Upper lobe of right lung (tissue), 1 donor: ENCODE measurements at regions not wholly inside any gene's neighbourhood (a gene's known extent, or its start where the extent isn't known, plus 50 kb on each side); places are given as distances from the start of the nearest gene placed in this dataset.

ENCODE experiments used
- ATAC-seq: fragments of 200-7000 bp; cut with Tn5 transposase; one replicate; pipeline ENCODE4 v1.9.1; 2020; ENCODE audit warnings: mild to moderate bottlenecking, moderate library complexity
- DNase-seq: peaks from one replicate; pipeline ENCODE4 v3.0.0-alpha.2; 2020
- H3K27ac ChIP-seq: fragments of 200-600 bp; one replicate; pipeline ENCODE4 v1.8.0; 2022
- H3K27me3 ChIP-seq: fragments of 200-600 bp; one replicate; pipeline ENCODE4 v1.8.0; 2022; ENCODE audit warnings: mild to moderate bottlenecking
- H3K36me3 ChIP-seq: fragments of 200-600 bp; one replicate; pipeline ENCODE4 v1.8.0; 2022
- H3K4me1 ChIP-seq: fragments of 200-600 bp; one replicate; pipeline ENCODE4 v1.8.0; 2022
- H3K4me3 ChIP-seq: fragments of 200-600 bp; one replicate; pipeline ENCODE4 v1.8.0; 2022; ENCODE audit warnings: mild to moderate bottlenecking
- H3K9me3 ChIP-seq: fragments of 200-600 bp; one replicate; pipeline ENCODE4 v1.8.0; 2022
- intact Hi-C: fragments of 100-400 bp; cut with DNase I; formaldehyde crosslinking; loops from one replicate; pipeline ENCODE4 v1.11.0; 2022
- TF ChIP-seq, protein P1 (sequence below): fragments of 200-600 bp; IDR thresholded peaks from one replicate; pipeline ENCODE4 v1.8.0; 2022; ENCODE audit warnings: antibody characterized with exemption
- donor health status: DM: no; HTN: yes; CAD: no; lungs with severe emphysema.

DNA sequence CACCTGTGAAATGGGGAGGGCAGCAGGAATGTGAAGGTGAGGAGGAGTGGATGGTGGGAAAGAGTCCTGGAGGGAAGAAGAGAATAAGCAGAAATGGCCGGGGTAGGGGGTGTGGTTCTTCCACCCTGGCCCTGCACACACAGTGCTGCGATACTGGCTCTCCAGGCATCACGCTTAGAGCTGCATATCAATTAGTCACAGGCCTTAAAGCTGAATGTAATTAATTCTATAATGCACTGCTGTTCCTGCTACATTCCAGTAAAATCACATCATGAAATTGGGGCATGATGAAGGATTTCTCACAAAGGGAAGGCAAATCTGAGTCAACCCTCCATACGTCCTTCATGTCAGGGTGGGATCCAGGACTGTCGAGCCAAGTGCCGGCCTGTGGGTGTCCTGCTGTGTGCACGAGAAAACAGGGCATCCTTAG is 566.1 kb downstream of the BCL11B start:
- TF ChIP-seq, protein P1, sequence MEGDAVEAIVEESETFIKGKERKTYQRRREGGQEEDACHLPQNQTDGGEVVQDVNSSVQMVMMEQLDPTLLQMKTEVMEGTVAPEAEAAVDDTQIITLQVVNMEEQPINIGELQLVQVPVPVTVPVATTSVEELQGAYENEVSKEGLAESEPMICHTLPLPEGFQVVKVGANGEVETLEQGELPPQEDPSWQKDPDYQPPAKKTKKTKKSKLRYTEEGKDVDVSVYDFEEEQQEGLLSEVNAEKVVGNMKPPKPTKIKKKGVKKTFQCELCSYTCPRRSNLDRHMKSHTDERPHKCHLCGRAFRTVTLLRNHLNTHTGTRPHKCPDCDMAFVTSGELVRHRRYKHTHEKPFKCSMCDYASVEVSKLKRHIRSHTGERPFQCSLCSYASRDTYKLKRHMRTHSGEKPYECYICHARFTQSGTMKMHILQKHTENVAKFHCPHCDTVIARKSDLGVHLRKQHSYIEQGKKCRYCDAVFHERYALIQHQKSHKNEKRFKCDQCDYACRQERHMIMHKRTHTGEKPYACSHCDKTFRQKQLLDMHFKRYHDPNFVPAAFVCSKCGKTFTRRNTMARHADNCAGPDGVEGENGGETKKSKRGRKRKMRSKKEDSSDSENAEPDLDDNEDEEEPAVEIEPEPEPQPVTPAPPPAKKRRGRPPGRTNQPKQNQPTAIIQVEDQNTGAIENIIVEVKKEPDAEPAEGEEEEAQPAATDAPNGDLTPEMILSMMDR = no peak
- Histone ChIP-seq H3K27ac (no peak overlapping the region), H3K4me1 (no peaks in the 10 kb centered on the region), H3K9me3 (no peaks in the 10 kb centered on the region), H3K27me3 (no peaks in the 10 kb centered on the region), H3K36me3 (no peaks in the 10 kb centered on the region), H3K4me3 (no peak overlapping the region)
- intact Hi-C loops = no loop called here
- DNase-seq (no peak), ATAC-seq (no peak)

DNA sequence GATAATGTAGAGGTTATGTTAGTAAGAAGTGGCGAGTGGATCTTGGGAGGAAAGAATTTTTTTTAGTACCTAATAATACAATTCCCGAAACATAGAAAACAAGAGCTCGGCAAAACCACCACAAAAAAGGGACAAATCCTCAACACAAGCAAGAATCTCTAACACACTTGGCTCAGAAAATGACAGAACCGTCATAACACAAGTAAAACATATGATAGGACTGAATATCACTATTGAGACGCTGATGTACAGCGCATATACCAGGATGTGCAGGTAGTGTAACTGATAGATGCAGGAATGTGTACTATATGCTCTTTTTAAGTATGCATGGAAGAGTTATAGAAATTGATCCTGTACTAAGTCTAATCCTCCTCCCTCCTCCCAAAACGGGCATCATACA is 564.5 kb downstream of the BCL11B start:
- no peak overlapping the region for H3K27ac ChIP-seq
- TF ChIP-seq, protein P1 = no peak
- H3K4me3 ChIP-seq = no peak overlapping the region
- H3K27me3 ChIP-seq = peaks cover 4% of the 10 kb centered on the region
- intact Hi-C loops = no loop called here
- DNase-seq (no peak), ATAC-seq (no peak)
- no peaks in the 10 kb centered on the region for H3K4me1 ChIP-seq
- H3K36me3 ChIP-seq = no peaks in the 10 kb centered on the region
- no peaks in the 10 kb centered on the region for H3K9me3 ChIP-seq

DNA sequence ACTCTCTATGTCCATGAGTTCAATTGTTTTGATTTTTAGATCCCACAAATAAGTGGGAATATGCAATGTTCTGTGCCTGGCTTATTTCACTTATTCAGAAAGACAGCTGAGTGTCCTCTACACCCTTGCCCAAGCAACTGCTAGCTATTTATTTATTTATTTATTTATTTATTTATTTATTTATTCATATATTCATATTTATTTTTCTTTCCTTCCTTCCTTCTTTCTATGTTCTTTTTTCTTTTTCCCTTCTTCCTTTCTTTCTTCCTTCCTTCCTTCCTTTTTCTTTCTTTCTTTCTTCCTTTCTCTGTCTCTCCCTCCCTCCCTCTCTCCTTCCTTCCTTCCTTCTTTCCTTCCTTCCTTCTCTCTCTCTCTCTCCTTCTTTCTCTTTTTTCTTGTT is 563.4 kb downstream of the BCL11B start:
- no peaks in the 10 kb centered on the region for H3K36me3 ChIP-seq
- no peak for DNase-seq
- intact Hi-C loops = no loop called here

DNA sequence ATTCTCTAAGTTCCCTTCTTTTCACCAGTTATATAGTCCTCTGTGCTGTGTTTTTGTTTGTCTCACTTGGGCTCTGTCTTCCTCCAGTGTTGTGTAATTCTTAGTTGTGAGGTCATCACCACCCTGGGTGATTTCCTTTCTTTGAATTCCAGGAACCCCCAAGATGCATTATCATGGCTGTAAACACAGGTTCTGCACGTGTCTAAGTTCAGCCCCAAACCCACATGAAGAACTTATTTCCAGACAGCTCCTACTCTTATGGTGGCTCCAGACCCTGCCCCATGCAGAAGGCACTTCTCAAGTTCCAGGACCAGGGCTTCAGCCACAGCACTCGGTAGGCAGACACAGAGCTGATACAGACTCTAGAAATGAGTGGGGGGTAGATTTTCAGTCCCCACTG is 560.5 kb downstream of the BCL11B start:
- Histone ChIP-seq H3K36me3 (no peaks in the 10 kb centered on the region), H3K27ac (no peak overlapping the region), H3K4me1 (no peaks in the 10 kb centered on the region), H3K4me3 (no peak overlapping the region), H3K27me3 (peaks cover 4% of the 10 kb centered on the region), H3K9me3 (no peaks in the 10 kb centered on the region)
- TF ChIP-seq, protein P1 = no peak
- ATAC-seq = no peak
- intact Hi-C loops = no loop called here
- DNase-seq = no peak

More for the DNA sequence above, 563.4 kb downstream of the BCL11B start:
- Histone ChIP-seq H3K4me1 (no peaks in the 10 kb centered on the region), H3K9me3 (no peaks in the 10 kb centered on the region), H3K4me3 (no peak overlapping the region), H3K27ac (no peak overlapping the region), H3K27me3 (peaks cover 4% of the 10 kb centered on the region)
- no peak for ATAC-seq
- TF ChIP-seq, protein P1 = no peak

DNA sequence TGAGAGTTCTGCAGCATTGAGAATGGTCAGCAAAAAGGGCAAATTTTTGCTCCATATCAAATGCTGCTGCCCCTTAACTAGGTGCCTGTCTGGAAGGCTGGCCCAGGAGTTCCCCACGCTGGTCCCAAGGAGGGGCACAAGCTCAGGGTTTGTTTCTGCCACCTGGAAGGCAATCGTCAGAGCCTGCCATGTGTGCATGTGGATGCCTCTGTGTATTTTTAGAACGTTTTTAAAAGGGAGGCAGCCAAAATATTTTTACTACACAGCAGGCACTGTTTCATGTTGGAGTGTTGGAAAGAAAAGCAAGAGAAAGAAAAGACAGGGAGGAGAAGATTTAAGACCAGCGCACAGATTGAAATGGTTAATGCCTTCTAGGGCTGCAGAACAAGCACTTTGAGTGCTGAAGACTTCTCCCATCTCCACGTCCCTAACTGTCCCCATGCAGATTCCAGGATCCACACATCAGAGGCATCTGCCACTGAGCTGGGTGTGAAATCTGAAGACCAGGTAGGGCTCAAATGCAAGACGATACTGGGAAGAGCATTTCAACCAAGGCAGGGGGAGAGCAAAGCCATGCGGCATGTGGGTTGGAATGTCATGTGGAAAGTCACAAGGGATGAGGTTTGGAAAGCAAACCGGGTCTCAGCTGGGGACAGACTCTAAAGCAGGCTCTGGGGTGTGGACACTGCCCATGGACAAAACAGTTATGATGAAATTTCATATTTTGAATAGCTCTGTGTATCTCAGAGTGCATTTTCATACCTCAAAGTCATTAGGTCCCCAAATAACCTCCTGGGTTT is 557.2 kb downstream of the BCL11B start:
- TF ChIP-seq, protein P1 = no peak
- DNase-seq (no peak), ATAC-seq (no peak)
- Histone ChIP-seq H3K4me3 (no peak overlapping the region), H3K4me1 (no peaks in the 10 kb centered on the region), H3K9me3 (no peaks in the 10 kb centered on the region), H3K27ac (no peak overlapping the region), H3K27me3 (peaks cover 4% of the 10 kb centered on the region), H3K36me3 (no peaks in the 10 kb centered on the region)
- intact Hi-C loops = no loop called here
